HepG2 (cell line): ENCODE measurements at regions not wholly inside any gene's neighbourhood (a gene's known extent, or its start where the extent isn't known, plus 50 kb on each side); places are given as distances from the start of the nearest gene placed in this dataset.

Experiments
- ATAC-seq: fragments of 200-7000 bp; cut with Tn5 transposase; 3 replicates; pipeline ENCODE4 v1.9.1; 2020; ENCODE audit warnings: mild to moderate bottlenecking, moderate library complexity
- BruUV-seq: library from RNA; stranded (reverse); fragments of 400-500 nt; replicated peaks from 2 replicates; lab custom pipeline; 2021; lab: Mats Ljungman, UMichigan
- CTCF ChIA-PET: fragments of 300-600 bp; formaldehyde crosslinking; extraction: SDS; loops from one replicate; lab custom pipeline; 2021; ENCODE audit warnings: low total read pairs, inconsistent platforms, low intra/inter-chr PET ratio; lab: Yijun Ruan, JAX
- POLR2A ChIA-PET: fragments of 350-600 bp; sonication (Branson Sonifier 250); formaldehyde crosslinking; loops from one replicate; lab custom pipeline; 2020; ENCODE audit warnings: antibody characterized with exemption, inconsistent platforms; lab: Yijun Ruan, JAX
- DNase-seq: peaks from one replicate; pipeline ENCODE4 v3.0.0-alpha.2; 2015; ENCODE audit warnings: low spot score
- FAIRE-seq: peaks from 3 replicates; lab custom pipeline; 2011; peaks lifted over from hg19 to GRCh38; lab: Jason Lieb, UNC
- H2AFZ ChIP-seq: one replicate; pipeline ENCODE4 v1.6.1; 2011; ENCODE audit warnings: low read length, inconsistent platforms
- H3K27ac ChIP-seq: fragments of 300-600 bp; 3 replicates; pipeline ENCODE4 v1.8.0; 2011; ENCODE audit warnings: mixed run types, mild to moderate bottlenecking, mixed read lengths, low read length, inconsistent platforms; ENCODE audit not compliant: insufficient read depth; ENCODE audit errors: extremely low read length
- H3K27me3 ChIP-seq, 2 experiments: fragments of 200-600 bp in 1 of 2; 2 replicates in 1 of 2; 3 replicates in 1 of 2; pipeline versions ENCODE4 v1.6.0 to v1.8.0; 2011; ENCODE audit warnings: low read length in 2 of 2, mild to moderate bottlenecking in 2 of 2, moderate library complexity in 2 of 2, inconsistent platforms in 1 of 2; ENCODE audit not compliant: insufficient read depth in 2 of 2, control insufficient read depth in 1 of 2
- H3K36me3 ChIP-seq, 2 experiments: fragments of 200-600 bp in 1 of 2; replicated peaks in 1 of 2; 2 replicates in 1 of 2; 3 replicates in 1 of 2; pipeline versions ENCODE4 v1.5.1 to v1.8.0; 2011; ENCODE audit warnings: low read length in 2 of 2, inconsistent platforms in 1 of 2; ENCODE audit not compliant: insufficient read depth in 2 of 2, control insufficient read depth in 1 of 2
- H3K4me1 ChIP-seq: 2 replicates; pipeline ENCODE4 v1.5.1; 2012; ENCODE audit warnings: low read length, inconsistent platforms; ENCODE audit not compliant: insufficient read depth
- H3K4me2 ChIP-seq: 2 replicates; pipeline ENCODE4 v1.6.0; 2011; ENCODE audit warnings: low read depth, low read length, inconsistent platforms
- H3K4me3 ChIP-seq, 3 experiments: fragments of 200-600 bp in 1 of 3; sonication (generic), shearing (Covaris generic) in 1 of 3; replicated peaks in 1 of 3; 2 replicates each; pipeline ENCODE4 v1.5.1; 2011 to 2016; ENCODE audit warnings: low read length in 3 of 3, inconsistent platforms in 2 of 3, low read depth in 2 of 3, mild to moderate bottlenecking in 2 of 3, control low read depth in 1 of 3, mixed read lengths in 1 of 3; ENCODE audit not compliant: insufficient read depth in 1 of 3
- H3K79me2 ChIP-seq: one replicate; pipeline ENCODE4 v1.6.1; 2011; ENCODE audit warnings: low read length, inconsistent platforms; ENCODE audit not compliant: insufficient read depth
- H3K9ac ChIP-seq: 2 replicates; pipeline ENCODE4 v1.6.0; 2011; ENCODE audit warnings: mild to moderate bottlenecking, low read depth, low read length, inconsistent platforms; ENCODE audit not compliant: insufficient read depth
- H3K9me3 ChIP-seq: 2 replicates; pipeline ENCODE4 v1.5.1; 2012; ENCODE audit warnings: mild to moderate bottlenecking, low read length
- H4K20me1 ChIP-seq: 2 replicates; pipeline ENCODE4 v1.6.0; 2011; ENCODE audit warnings: inconsistent platforms, mild to moderate bottlenecking, low read length, moderate library complexity; ENCODE audit not compliant: insufficient read depth
- AHR ChIP-seq: IDR thresholded peaks from 2 replicates; pipeline ENCODE4 v1.6.1; 2018; ENCODE audit warnings: missing genetic modification reagents, missing compliant biosample characterization
- ATAD3A ChIP-seq: sonication (generic); formaldehyde crosslinking; IDR thresholded peaks from 2 replicates; pipeline ENCODE4 v1.4.0; 2020; ENCODE audit warnings: missing genetic modification reagents
- CREM ChIP-seq, 2 experiments: sonication (generic) in 1 of 2; formaldehyde crosslinking in 1 of 2; IDR thresholded peaks; 2 replicates each; pipeline versions ENCODE4 v1.4.0 to v1.6.1; 2016 to 2020; ENCODE audit warnings: antibody characterized with exemption in 1 of 2, mild to moderate bottlenecking in 1 of 2, missing genetic modification reagents in 1 of 2
- YEATS2 ChIP-seq: sonication (generic); formaldehyde crosslinking; IDR thresholded peaks from 2 replicates; pipeline ENCODE4 v1.4.0; 2020; ENCODE audit warnings: missing genetic modification reagents, borderline replicate concordance
- ZBTB3 ChIP-seq: sonication (generic); formaldehyde crosslinking; IDR thresholded peaks from 2 replicates; pipeline ENCODE4 v1.4.0; 2020; ENCODE audit warnings: low read depth, mild to moderate bottlenecking, moderate library complexity, missing genetic modification reagents, borderline replicate concordance
- ZNF34 ChIP-seq: sonication (generic); formaldehyde crosslinking; IDR thresholded peaks from 2 replicates; pipeline ENCODE4 v1.4.0; 2020; ENCODE audit warnings: mild to moderate bottlenecking, missing genetic modification reagents, borderline replicate concordance
- ZNF7 ChIP-seq: IDR thresholded peaks from 2 replicates; pipeline ENCODE4 v1.6.1; 2016; ENCODE audit warnings: missing biosample characterization, missing genetic modification reagents
- WGBS: methylation state at CpG from one replicate; pipeline ENCODE4 v1.1.6; 2017; ENCODE audit warnings: low lambda C conversion rate; 5-methylcytosine and 5-hydroxymethylcytosine counted together
- in situ Hi-C: cut with HindIII; loops from 2 replicates; pipeline ENCODE4 v1.10.0; 2017; ENCODE audit warnings: low pct_unique_long_range_greater_than_20kb; ENCODE audit not compliant: extremely low pct_ligation_motif_present
- intact Hi-C: fragments of 100-400 bp; cut with micrococcal nuclease; formaldehyde crosslinking; loops from one replicate; pipeline ENCODE4 v1.10.0; 2022; ENCODE audit not compliant: unreplicated experiment
- TF ChIP-seq, protein P1 (sequence below): sonication (generic); formaldehyde crosslinking; IDR thresholded peaks from 2 replicates; pipeline ENCODE4 v1.4.0; 2020; ENCODE audit warnings: mild to moderate bottlenecking, missing genetic modification reagents
- TF ChIP-seq, protein P2 (sequence below): sonication (generic); formaldehyde crosslinking; IDR thresholded peaks from 2 replicates; pipeline ENCODE4 v1.9.0; 2022; ENCODE audit warnings: missing genetic modification reagents, mild to moderate bottlenecking, borderline replicate concordance
- TF ChIP-seq, protein P3 (sequence below): IDR thresholded peaks from 2 replicates; pipeline ENCODE4 v1.6.1; 2016; ENCODE audit warnings: low read depth, control low read depth
- TF ChIP-seq, protein P4 (sequence below): sonication (generic); formaldehyde crosslinking; IDR thresholded peaks from 2 replicates; pipeline ENCODE4 v1.4.0; 2020; ENCODE audit warnings: missing genetic modification reagents
- TF ChIP-seq, protein P5 (sequence below): sonication (generic); formaldehyde crosslinking; conservative IDR thresholded peaks from 2 replicates; pipeline ENCODE4 v1.5.0; 2020; ENCODE audit warnings: missing genetic modification reagents
- TF ChIP-seq, protein P6 (sequence below): sonication (generic); formaldehyde crosslinking; IDR thresholded peaks from 2 replicates; pipeline ENCODE4 v1.5.0; 2020; ENCODE audit warnings: mild to moderate bottlenecking, missing genetic modification reagents

DNA sequence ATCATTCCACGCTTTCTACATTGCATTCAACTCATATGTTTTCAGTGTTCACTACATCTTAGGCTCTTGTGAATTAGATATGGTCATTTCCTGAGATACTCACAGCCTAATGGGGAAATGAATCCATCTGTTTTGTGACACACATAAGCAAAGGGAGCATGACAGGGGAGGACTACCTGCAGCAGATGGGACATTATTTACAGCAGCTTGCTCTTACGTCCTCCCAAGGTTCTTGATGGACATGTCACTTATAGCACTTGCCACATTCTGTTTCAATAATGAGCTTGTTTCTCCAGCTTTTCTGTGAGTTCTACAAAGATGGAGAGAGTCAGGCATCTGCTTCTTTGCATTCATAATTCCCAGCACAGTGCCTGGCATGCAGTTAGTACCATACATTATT lies 1509.6 kb upstream of the TMEM132C start:
- H3K9me3 ChIP-seq: peaks cover 71% of the 10 kb centered on the region
- H3K4me3 ChIP-seq: no peak overlapping the region
- ATAC-seq (no peak), FAIRE-seq (no peak), DNase-seq (no peak)
- H2AFZ ChIP-seq: no peak overlapping the region
- H3K79me2 ChIP-seq: no peaks in the 10 kb centered on the region
- H3K4me1 ChIP-seq: no peaks in the 10 kb centered on the region
- BruUV-seq: no TSS peak
- H3K4me2 ChIP-seq: no peak overlapping the region
- H3K36me3 ChIP-seq: no peaks in the 10 kb centered on the region
- 0% methylated on average over 2 of the region's 2 CpGs for WGBS
- CTCF ChIA-PET: no interaction called here
- no peak overlapping the region for H3K9ac ChIP-seq
- in situ Hi-C loops: no loop called here
- no peaks in the 10 kb centered on the region for H4K20me1 ChIP-seq
- H3K27ac ChIP-seq: no peak overlapping the region
- POLR2A ChIA-PET: no interaction called here
- intact Hi-C loops: no loop called here
- H3K27me3 ChIP-seq: no peaks in the 10 kb centered on the region
- TF ChIP-seq, protein P1, sequence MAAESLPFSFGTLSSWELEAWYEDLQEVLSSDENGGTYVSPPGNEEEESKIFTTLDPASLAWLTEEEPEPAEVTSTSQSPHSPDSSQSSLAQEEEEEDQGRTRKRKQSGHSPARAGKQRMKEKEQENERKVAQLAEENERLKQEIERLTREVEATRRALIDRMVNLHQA (CRISPR knock-in tag): no peak
- TF ChIP-seq AHR: no peak
- TF ChIP-seq, protein P2, sequence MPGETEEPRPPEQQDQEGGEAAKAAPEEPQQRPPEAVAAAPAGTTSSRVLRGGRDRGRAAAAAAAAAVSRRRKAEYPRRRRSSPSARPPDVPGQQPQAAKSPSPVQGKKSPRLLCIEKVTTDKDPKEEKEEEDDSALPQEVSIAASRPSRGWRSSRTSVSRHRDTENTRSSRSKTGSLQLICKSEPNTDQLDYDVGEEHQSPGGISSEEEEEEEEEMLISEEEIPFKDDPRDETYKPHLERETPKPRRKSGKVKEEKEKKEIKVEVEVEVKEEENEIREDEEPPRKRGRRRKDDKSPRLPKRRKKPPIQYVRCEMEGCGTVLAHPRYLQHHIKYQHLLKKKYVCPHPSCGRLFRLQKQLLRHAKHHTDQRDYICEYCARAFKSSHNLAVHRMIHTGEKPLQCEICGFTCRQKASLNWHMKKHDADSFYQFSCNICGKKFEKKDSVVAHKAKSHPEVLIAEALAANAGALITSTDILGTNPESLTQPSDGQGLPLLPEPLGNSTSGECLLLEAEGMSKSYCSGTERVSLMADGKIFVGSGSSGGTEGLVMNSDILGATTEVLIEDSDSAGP: no peak
- TF ChIP-seq, protein P3, sequence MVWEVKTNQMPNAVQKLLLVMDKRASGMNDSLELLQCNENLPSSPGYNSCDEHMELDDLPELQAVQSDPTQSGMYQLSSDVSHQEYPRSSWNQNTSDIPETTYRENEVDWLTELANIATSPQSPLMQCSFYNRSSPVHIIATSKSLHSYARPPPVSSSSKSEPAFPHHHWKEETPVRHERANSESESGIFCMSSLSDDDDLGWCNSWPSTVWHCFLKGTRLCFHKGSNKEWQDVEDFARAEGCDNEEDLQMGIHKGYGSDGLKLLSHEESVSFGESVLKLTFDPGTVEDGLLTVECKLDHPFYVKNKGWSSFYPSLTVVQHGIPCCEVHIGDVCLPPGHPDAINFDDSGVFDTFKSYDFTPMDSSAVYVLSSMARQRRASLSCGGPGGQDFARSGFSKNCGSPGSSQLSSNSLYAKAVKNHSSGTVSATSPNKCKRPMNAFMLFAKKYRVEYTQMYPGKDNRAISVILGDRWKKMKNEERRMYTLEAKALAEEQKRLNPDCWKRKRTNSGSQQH (CRISPR knock-in tag): no peak
- TF ChIP-seq, protein P4, sequence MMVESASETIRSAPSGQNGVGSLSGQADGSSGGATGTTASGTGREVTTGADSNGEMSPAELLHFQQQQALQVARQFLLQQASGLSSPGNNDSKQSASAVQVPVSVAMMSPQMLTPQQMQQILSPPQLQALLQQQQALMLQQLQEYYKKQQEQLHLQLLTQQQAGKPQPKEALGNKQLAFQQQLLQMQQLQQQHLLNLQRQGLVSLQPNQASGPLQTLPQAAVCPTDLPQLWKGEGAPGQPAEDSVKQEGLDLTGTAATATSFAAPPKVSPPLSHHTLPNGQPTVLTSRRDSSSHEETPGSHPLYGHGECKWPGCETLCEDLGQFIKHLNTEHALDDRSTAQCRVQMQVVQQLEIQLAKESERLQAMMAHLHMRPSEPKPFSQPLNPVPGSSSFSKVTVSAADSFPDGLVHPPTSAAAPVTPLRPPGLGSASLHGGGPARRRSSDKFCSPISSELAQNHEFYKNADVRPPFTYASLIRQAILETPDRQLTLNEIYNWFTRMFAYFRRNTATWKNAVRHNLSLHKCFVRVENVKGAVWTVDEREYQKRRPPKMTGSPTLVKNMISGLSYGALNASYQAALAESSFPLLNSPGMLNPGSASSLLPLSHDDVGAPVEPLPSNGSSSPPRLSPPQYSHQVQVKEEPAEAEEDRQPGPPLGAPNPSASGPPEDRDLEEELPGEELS (CRISPR knock-in tag): no peak
- TF ChIP-seq ATAD3A (CRISPR knock-in tag): no peak
- no peak for TF ChIP-seq ZBTB3
- no peak for TF ChIP-seq CREM (IDR thresholded peaks at IDR 0.05)
- no peak for TF ChIP-seq CREM (CRISPR knock-in tag; IDR thresholded peaks at IDR 0.05)
- no peak for TF ChIP-seq ZNF34
- TF ChIP-seq, protein P5, sequence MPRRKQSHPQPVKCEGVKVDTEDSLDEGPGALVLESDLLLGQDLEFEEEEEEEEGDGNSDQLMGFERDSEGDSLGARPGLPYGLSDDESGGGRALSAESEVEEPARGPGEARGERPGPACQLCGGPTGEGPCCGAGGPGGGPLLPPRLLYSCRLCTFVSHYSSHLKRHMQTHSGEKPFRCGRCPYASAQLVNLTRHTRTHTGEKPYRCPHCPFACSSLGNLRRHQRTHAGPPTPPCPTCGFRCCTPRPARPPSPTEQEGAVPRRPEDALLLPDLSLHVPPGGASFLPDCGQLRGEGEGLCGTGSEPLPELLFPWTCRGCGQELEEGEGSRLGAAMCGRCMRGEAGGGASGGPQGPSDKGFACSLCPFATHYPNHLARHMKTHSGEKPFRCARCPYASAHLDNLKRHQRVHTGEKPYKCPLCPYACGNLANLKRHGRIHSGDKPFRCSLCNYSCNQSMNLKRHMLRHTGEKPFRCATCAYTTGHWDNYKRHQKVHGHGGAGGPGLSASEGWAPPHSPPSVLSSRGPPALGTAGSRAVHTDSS (CRISPR knock-in tag): no peak
- TF ChIP-seq YEATS2 (CRISPR knock-in tag): no peak
- TF ChIP-seq, protein P6, sequence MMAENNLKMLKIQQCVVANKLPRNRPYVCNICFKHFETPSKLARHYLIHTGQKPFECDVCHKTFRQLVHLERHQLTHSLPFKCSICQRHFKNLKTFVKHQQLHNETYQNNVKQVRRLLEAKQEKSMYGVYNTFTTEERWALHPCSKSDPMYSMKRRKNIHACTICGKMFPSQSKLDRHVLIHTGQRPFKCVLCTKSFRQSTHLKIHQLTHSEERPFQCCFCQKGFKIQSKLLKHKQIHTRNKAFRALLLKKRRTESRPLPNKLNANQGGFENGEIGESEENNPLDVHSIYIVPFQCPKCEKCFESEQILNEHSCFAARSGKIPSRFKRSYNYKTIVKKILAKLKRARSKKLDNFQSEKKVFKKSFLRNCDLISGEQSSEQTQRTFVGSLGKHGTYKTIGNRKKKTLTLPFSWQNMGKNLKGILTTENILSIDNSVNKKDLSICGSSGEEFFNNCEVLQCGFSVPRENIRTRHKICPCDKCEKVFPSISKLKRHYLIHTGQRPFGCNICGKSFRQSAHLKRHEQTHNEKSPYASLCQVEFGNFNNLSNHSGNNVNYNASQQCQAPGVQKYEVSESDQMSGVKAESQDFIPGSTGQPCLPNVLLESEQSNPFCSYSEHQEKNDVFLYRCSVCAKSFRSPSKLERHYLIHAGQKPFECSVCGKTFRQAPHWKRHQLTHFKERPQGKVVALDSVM (CRISPR knock-in tag): no peak
- no peak for TF ChIP-seq ZNF7 (CRISPR knock-in tag)
